ENCODE measurements at regions not wholly inside any gene's neighbourhood (a gene's known extent, or its start where the extent isn't known, plus 50 kb on each side); places are given as distances from the start of the nearest gene placed in this dataset.

- no peak for TF ChIP-seq CTCF (IDR thresholded peaks at IDR 0.05)
- TF ChIP-seq POLR2A (IDR thresholded peaks at IDR 0.05): no peak
- no peak for TF ChIP-seq EP300 (IDR thresholded peaks at IDR 0.05)
- TF ChIP-seq POLR2AphosphoS5 (IDR thresholded peaks at IDR 0.05): no peak
These were observed 61.7 kb upstream of the TP63 start for GRCh38 chr3:189569473-189569872.

All from gastroesophageal sphincter (tissue), 3 donors.